OCI-LY7 (cell line): ENCODE measurements at regions not wholly inside any gene's neighbourhood (a gene's known extent, or its start where the extent isn't known, plus 50 kb on each side); places are given as distances from the start of the nearest gene placed in this dataset.

Experiments used
- CTCF ChIP-seq: fragments of 200-600 bp; sonication (generic); conservative IDR thresholded peaks from 2 replicates; pipeline ENCODE4 v1.5.1; 2014; ENCODE audit warnings: mild to moderate bottlenecking, antibody characterized with exemption, low read length, moderate library complexity, mixed read lengths
- EZH2phosphoT487 ChIP-seq: fragments of 200-600 bp; sonication (generic); IDR thresholded peaks from 2 replicates; pipeline ENCODE4 v1.6.1; 2018; ENCODE audit warnings: low read depth, borderline replicate concordance, mild to moderate bottlenecking, mixed run types, antibody characterized with exemption, low read length, moderate library complexity, mixed read lengths

- no peak for TF ChIP-seq CTCF
- TF ChIP-seq EZH2phosphoT487: no peak
Observed at GRCh38 chr5:159420940-159421339, 90.7 kb upstream of the IL12B start.
